Islet precursor cell (in vitro differentiated cells): ENCODE measurements at regions not wholly inside any gene's neighbourhood (a gene's known extent, or its start where the extent isn't known, plus 50 kb on each side); places are given as distances from the start of the nearest gene placed in this dataset.

Experiments
- DNase-seq: peaks from one replicate; pipeline ENCODE4 v3.0.0-alpha.2; 2018

GRCh38 chr7:96928965-96929364, 76.4 kb upstream of the DLX6 start:
- DNase-seq, result no peak

DNA sequence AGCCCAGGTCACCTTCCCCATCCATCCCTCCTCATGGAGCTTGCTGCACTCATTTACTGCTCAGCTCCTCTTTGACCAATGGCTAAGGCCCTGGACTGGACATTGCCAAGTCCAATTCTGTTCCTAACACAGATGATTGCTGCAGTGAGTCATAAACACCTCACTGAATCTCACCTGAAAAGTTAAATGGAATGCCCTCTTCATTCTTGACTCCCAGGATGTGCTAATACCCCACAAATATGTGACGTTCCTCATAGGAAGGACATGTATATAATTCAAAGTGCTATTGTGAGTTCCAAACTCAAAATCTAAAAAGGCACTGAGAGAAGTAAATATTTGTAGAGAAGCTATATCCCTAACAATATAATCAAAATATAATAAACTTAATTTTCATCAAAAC, 73.5 kb upstream of the DLX6 start:
- no peak for DNase-seq

DNA sequence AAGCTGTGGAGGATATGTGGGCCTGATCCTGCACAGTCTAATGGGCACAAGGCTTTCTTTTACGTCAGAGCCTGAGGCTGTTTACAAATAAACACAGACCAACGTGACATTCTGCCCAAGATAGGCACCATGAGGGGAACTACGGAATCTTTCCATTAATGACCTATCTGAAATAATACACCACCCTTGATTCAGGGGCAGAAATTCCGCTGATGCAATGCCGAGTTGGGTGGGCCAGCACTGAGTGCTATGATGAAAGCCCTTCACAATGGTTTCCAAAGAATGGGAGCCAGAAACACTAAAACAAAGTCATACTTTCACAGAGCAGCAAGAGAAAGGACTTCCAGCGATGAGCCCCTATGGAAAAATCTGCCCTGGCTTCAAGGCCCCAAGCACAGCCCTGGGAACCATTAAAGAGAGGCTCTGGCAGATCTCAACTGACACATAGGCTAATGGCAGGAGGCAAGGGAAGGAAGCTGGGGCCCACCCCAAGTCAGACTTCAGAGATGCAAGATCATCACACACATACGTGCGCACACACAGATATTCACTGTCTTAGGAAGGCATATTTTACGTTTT, 72.2 kb upstream of the DLX6 start:
- DNase-seq, result peak; percentile 80

DNA sequence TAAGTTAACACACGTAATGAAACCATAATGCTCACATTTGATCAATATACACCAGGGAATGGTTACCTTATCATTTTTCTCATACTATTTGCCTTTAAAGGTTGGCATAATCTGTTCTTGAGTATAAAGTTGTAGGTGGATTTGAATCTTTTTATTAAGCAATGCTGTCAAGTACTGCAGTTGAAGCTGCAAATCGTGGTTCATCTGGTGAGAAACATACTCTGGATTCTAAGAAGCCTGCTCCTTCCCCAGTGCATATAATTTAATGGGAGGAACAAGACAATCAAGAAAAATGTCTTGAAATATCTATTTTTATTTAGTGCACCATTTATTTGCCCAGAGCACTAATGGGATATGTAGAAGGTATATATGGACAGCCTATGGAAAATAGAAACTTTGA, 68.7 kb upstream of the DLX6 start:
- DNase-seq, result no peak

GRCh38 chr7:96942112-96942511, 63.2 kb upstream of the DLX6 start:
- no peak for DNase-seq

- no peak for DNase-seq
Measured at GRCh38 chr7:96949766-96950165, 55.6 kb upstream of the DLX6 start.

DNA sequence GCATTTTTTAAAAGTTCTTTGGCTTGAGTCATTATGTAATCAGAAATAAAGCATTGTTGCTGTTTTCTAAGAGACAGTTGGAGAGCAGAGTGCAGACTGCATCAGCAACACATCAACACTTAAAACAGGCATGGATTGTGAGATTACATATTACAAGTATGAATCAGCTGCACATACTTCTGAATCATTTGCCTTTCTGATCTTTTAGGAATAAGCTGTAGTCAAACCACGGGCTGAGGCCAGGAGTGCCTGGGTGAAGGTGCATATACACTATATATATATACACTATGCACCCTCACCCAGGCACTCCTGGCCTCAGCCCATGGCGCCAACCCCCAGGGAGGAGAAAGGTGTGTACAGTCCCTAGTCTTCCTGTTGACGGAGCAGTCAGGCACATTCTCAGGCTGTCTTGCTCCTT, 52.4 kb upstream of the DLX6 start:
- DNase-seq, result no peak

- DNase-seq, result no peak
Measured at GRCh38 chr7:96953676-96954513, 51.5 kb upstream of the DLX6 start.
